GM03348 (cell line): ENCODE measurements at regions not wholly inside any gene's neighbourhood (a gene's known extent, or its start where the extent isn't known, plus 50 kb on each side); places are given as distances from the start of the nearest gene placed in this dataset.
"Not testable (repeated sequence)": the region's sequence is repeated elsewhere in the genome, so short reads cannot be mapped to it uniquely, and the experiment has no call there.

Source experiments
- DNase-seq: peaks from one replicate; pipeline ENCODE4 v3.0.0; 2012; ENCODE audit warnings: low spot score

GRCh38 chr13:30065181-30065580, 214.8 kb upstream of the UBL3 start:
- DNase-seq: no peak

- no peak for DNase-seq
Observed at GRCh38 chr13:30063892-30064291, 213.5 kb upstream of the UBL3 start.

GRCh38 chr13:30061217-30061616, 210.8 kb upstream of the UBL3 start:
- DNase-seq: no peak

- DNase-seq: no peak
Observed at GRCh38 chr13:30058429-30058828, 208.0 kb upstream of the UBL3 start.

- DNase-seq: not testable (repeated sequence)
Observed at GRCh38 chr13:30054546-30054945, 204.1 kb upstream of the UBL3 start.

GRCh38 chr13:30053939-30054338, 203.5 kb upstream of the UBL3 start:
- no peak for DNase-seq

GRCh38 chr13:30052120-30052519, 201.7 kb upstream of the UBL3 start:
- no peak for DNase-seq

- DNase-seq: no peak
Observed at GRCh38 chr13:30051531-30052060, 201.2 kb upstream of the UBL3 start.

- no peak for DNase-seq
Observed at GRCh38 chr13:30049692-30050091, 199.3 kb upstream of the UBL3 start.

GRCh38 chr13:30047154-30047874, 196.9 kb upstream of the UBL3 start:
- peak; percentile 24 for DNase-seq

GRCh38 chr13:30045916-30046704, 195.7 kb upstream of the UBL3 start:
- peak; percentile 78 for DNase-seq

GRCh38 chr13:30044932-30045331, 194.5 kb upstream of the UBL3 start:
- no peak for DNase-seq

GRCh38 chr13:30043631-30043925, 193.2 kb upstream of the UBL3 start:
- no peak for DNase-seq

GRCh38 chr13:30042891-30043630, 192.6 kb upstream of the UBL3 start:
- DNase-seq: no peak

- DNase-seq: no peak
Observed at GRCh38 chr13:30042272-30042671, 191.9 kb upstream of the UBL3 start.

- no peak for DNase-seq
Observed at GRCh38 chr13:30039511-30039911, 189.1 kb upstream of the UBL3 start.

GRCh38 chr13:30038884-30039283, 188.5 kb upstream of the UBL3 start:
- peak; percentile 44 for DNase-seq

- peak; percentile 51 for DNase-seq
Observed at GRCh38 chr13:30037766-30038165, 187.3 kb upstream of the UBL3 start.

- DNase-seq: no peak
Observed at GRCh38 chr13:30037306-30037705, 186.9 kb upstream of the UBL3 start.

GRCh38 chr13:30034458-30034795, 184.0 kb upstream of the UBL3 start:
- peak; percentile 61 for DNase-seq

GRCh38 chr13:30033681-30034457, 183.5 kb upstream of the UBL3 start:
- peak; percentile 89 for DNase-seq

GRCh38 chr13:30032263-30032662, 181.8 kb upstream of the UBL3 start:
- DNase-seq: no peak
